Panc1 (cell line): ENCODE measurements at regions not wholly inside any gene's neighbourhood (a gene's known extent, or its start where the extent isn't known, plus 50 kb on each side); places are given as distances from the start of the nearest gene placed in this dataset.

ENCODE experiments used
- ATAC-seq: fragments of 200-7000 bp; cut with Tn5 transposase; 2 replicates; pipeline ENCODE4 v1.9.1; 2020; ENCODE audit warnings: mild to moderate bottlenecking, moderate library complexity
- BruUV-seq: library from RNA; stranded (reverse); fragments of 400-500 nt; replicated peaks from 2 replicates; lab custom pipeline; 2021; lab: Mats Ljungman, UMichigan
- CTCF ChIA-PET: fragments of 300-600 bp; sonication (Branson Sonifier 250); formaldehyde crosslinking; loops from one replicate; lab custom pipeline; 2022; ENCODE audit warnings: antibody characterized with exemption; lab: Charles Lee
- POLR2A ChIA-PET: fragments of 300-600 bp; sonication (Branson Sonifier 250); formaldehyde crosslinking; loops from one replicate; lab custom pipeline; 2022; ENCODE audit warnings: antibody characterized with exemption; lab: Charles Lee
- DNase-seq: peaks from one replicate; pipeline ENCODE4 v3.0.0-alpha.2; 2010; ENCODE audit warnings: low read depth, low spot score
- H3K27ac ChIP-seq: 2 replicates; pipeline ENCODE4 v1.5.1; 2011; ENCODE audit warnings: mild to moderate bottlenecking, low read length, inconsistent platforms
- H3K27me3 ChIP-seq: fragments of 200-500 bp; sonication (Bioruptor generic); 2 replicates; pipeline ENCODE4 v1.6.0; 2014; ENCODE audit warnings: low read length, inconsistent platforms; ENCODE audit not compliant: control insufficient read depth, insufficient read depth
- H3K36me3 ChIP-seq: fragments of 200-500 bp; sonication (Bioruptor generic); 2 replicates; pipeline ENCODE4 v1.5.1; 2014; ENCODE audit warnings: inconsistent platforms, mild to moderate bottlenecking, low read length, moderate library complexity; ENCODE audit not compliant: control insufficient read depth, insufficient read depth
- H3K4me1 ChIP-seq: 2 replicates; pipeline ENCODE4 v1.5.1; 2011; ENCODE audit warnings: inconsistent platforms, mild to moderate bottlenecking, low read length, moderate library complexity; ENCODE audit not compliant: control insufficient read depth, insufficient read depth
- H3K4me3 ChIP-seq, 2 experiments: 2 replicates each; pipeline ENCODE4 v1.5.1; 2011 to 2012; ENCODE audit warnings: low read depth in 2 of 2, low read length in 2 of 2, mild to moderate bottlenecking in 2 of 2, inconsistent platforms in 1 of 2, moderate library complexity in 1 of 2
- H3K9me3 ChIP-seq: fragments of 200-500 bp; sonication (Bioruptor generic); 2 replicates; pipeline ENCODE4 v1.5.1; 2014; ENCODE audit warnings: low read depth, mild to moderate bottlenecking, inconsistent platforms, low read length, moderate library complexity; ENCODE audit not compliant: control insufficient read depth, insufficient read depth
- POLR2AphosphoS5 ChIP-seq: IDR thresholded peaks from 2 replicates; pipeline ENCODE4 v1.6.1; 2012; ENCODE audit warnings: mild to moderate bottlenecking, low read depth, low read length, moderate library complexity
- REST ChIP-seq, 2 experiments: IDR thresholded peaks; 2 replicates each; pipeline ENCODE4 v1.6.1; 2011 to 2012; ENCODE audit warnings: low read depth in 2 of 2, control low read depth in 1 of 2, low read length in 1 of 2, mild to moderate bottlenecking in 1 of 2, moderate library complexity in 1 of 2; ENCODE audit not compliant: insufficient read depth in 1 of 2
- SIN3A ChIP-seq: IDR thresholded peaks from 2 replicates; pipeline ENCODE4 v1.6.1; 2012; ENCODE audit warnings: low read depth, mild to moderate bottlenecking, low read length, moderate library complexity, borderline replicate concordance; ENCODE audit not compliant: insufficient read depth
- TCF7L2 ChIP-seq: IDR thresholded peaks from 2 replicates; pipeline ENCODE4 v1.6.1; 2011; ENCODE audit warnings: mild to moderate bottlenecking, low read depth, low read length, inconsistent platforms
- in situ Hi-C: cut with HindIII; loops from 2 replicates; pipeline ENCODE4 v1.10.0; 2016; ENCODE audit warnings: low sequenced_read_pairs, low pct_unique_long_range_greater_than_20kb
- intact Hi-C: fragments of 100-400 bp; cut with micrococcal nuclease; formaldehyde crosslinking; loops from one replicate; pipeline ENCODE4 v1.10.0; 2022; ENCODE audit not compliant: unreplicated experiment
- TF ChIP-seq, protein P1 (sequence below): fragments of 450-650 bp; IDR thresholded peaks from 2 replicates; pipeline ENCODE4 v1.5.1; 2017; ENCODE audit warnings: mild to moderate bottlenecking

- no peaks in the 10 kb centered on the region for H3K9me3 ChIP-seq
- H3K27me3 ChIP-seq = no peaks in the 10 kb centered on the region
- no peaks in the 10 kb centered on the region; the same call in 1 of the 2 replicates for H3K4me1 ChIP-seq
- no peak overlapping the region for H3K27ac ChIP-seq
- in situ Hi-C loops = no loop called here
- ATAC-seq (no peak), DNase-seq (no peak)
- no peak for TF ChIP-seq REST (IDR thresholded peaks at IDR 0.05; ENCODE audit: insufficient read depth in 1 of 2, low read depth in 2 of 2, low read length in 1 of 2)
- TF ChIP-seq TCF7L2 = no peak
- no peak for TF ChIP-seq SIN3A
- TF ChIP-seq POLR2AphosphoS5 = no peak
- TF ChIP-seq, protein P1, sequence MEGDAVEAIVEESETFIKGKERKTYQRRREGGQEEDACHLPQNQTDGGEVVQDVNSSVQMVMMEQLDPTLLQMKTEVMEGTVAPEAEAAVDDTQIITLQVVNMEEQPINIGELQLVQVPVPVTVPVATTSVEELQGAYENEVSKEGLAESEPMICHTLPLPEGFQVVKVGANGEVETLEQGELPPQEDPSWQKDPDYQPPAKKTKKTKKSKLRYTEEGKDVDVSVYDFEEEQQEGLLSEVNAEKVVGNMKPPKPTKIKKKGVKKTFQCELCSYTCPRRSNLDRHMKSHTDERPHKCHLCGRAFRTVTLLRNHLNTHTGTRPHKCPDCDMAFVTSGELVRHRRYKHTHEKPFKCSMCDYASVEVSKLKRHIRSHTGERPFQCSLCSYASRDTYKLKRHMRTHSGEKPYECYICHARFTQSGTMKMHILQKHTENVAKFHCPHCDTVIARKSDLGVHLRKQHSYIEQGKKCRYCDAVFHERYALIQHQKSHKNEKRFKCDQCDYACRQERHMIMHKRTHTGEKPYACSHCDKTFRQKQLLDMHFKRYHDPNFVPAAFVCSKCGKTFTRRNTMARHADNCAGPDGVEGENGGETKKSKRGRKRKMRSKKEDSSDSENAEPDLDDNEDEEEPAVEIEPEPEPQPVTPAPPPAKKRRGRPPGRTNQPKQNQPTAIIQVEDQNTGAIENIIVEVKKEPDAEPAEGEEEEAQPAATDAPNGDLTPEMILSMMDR = no peak
- no TSS peak for BruUV-seq
- no peaks in the 10 kb centered on the region for H3K36me3 ChIP-seq
- CTCF ChIA-PET = no interaction called here
- H3K4me3 ChIP-seq = no peak overlapping the region
- intact Hi-C loops = no loop called here
- POLR2A ChIA-PET = no interaction called here
Observed at GRCh38 chr21:24042687-24043086, 1564.6 kb downstream of the MRPL39 start.

- Histone ChIP-seq H3K27ac (no peak overlapping the region), H3K4me3 (no peak overlapping the region), H3K4me1 (no peaks in the 10 kb centered on the region), H3K9me3 (no peaks in the 10 kb centered on the region; the same call in 1 of the 2 replicates), H3K27me3 (no peaks in the 10 kb centered on the region), H3K36me3 (no peaks in the 10 kb centered on the region)
- no peak for DNase-seq
- ATAC-seq = no peak
- intact Hi-C loops = no loop called here
- ChIA-PET CTCF (no interaction called here), POLR2A (no interaction called here)
- TF ChIP-seq, protein P1 = no peak
- TF ChIP-seq SIN3A = no peak
- no peak for TF ChIP-seq REST (IDR thresholded peaks at IDR 0.05; ENCODE audit: insufficient read depth in 1 of 2, low read depth in 2 of 2, low read length in 1 of 2)
- TF ChIP-seq POLR2AphosphoS5 = no peak
- BruUV-seq = no TSS peak
- in situ Hi-C loops = no loop called here
Observed at GRCh38 chr21:24032709-24033232, 1574.5 kb downstream of the MRPL39 start.
